ENCODE measurements at regions not wholly inside any gene's neighbourhood (a gene's known extent, or its start where the extent isn't known, plus 50 kb on each side); places are given as distances from the start of the nearest gene placed in this dataset.

GRCh38 chr12:30063435-30063945, 279.7 kb upstream of the TMTC1 start:
- intact Hi-C loops (cut with DNase I): no loop called here
- Histone ChIP-seq H3K9me3 (no peaks in the 10 kb centered on the region), H3K4me3 (no peak overlapping the region), H3K27me3 (no peaks in the 10 kb centered on the region), H3K36me3 (no peaks in the 10 kb centered on the region), H3K27ac (no peak overlapping the region), H3K4me1 (no peaks in the 10 kb centered on the region)
- DNase-seq (no peak), ATAC-seq (no peak)
- TF ChIP-seq CTCF (IDR thresholded peaks at IDR 0.05): no peak

- no peaks in the 10 kb centered on the region for H3K9me3 ChIP-seq
- H3K4me3 ChIP-seq: no peak overlapping the region
- H3K27me3 ChIP-seq: no peaks in the 10 kb centered on the region
- no peak overlapping the region for H3K27ac ChIP-seq
- ATAC-seq: no peak
- no peaks in the 10 kb centered on the region for H3K4me1 ChIP-seq
- H3K36me3 ChIP-seq: no peaks in the 10 kb centered on the region
- DNase-seq: peak in 2 of 4 donors; percentile 76 to 81
- intact Hi-C loops (cut with DNase I): no loop called here
- no peak for TF ChIP-seq CTCF (IDR thresholded peaks at IDR 0.05)
Measured at GRCh38 chr12:30048371-30048770, 264.6 kb upstream of the TMTC1 start.

GRCh38 chr12:30047516-30048254, 263.9 kb upstream of the TMTC1 start:
- intact Hi-C loops (cut with DNase I): no loop called here
- no peaks in the 10 kb centered on the region for H3K4me1 ChIP-seq
- no peak overlapping the region for H3K4me3 ChIP-seq
- DNase-seq (peak in 2 of 4 donors; percentile 43 to 56), ATAC-seq (no peak)
- no peaks in the 10 kb centered on the region for H3K27me3 ChIP-seq
- no peak for TF ChIP-seq CTCF (IDR thresholded peaks at IDR 0.05)
- no peaks in the 10 kb centered on the region for H3K9me3 ChIP-seq
- no peak overlapping the region for H3K27ac ChIP-seq
- no peaks in the 10 kb centered on the region for H3K36me3 ChIP-seq

GRCh38 chr12:30046376-30046775, 262.6 kb upstream of the TMTC1 start:
- Histone ChIP-seq H3K4me3 (no peak overlapping the region), H3K4me1 (no peaks in the 10 kb centered on the region), H3K27ac (no peak overlapping the region), H3K36me3 (no peaks in the 10 kb centered on the region), H3K9me3 (no peaks in the 10 kb centered on the region), H3K27me3 (no peaks in the 10 kb centered on the region)
- DNase-seq (no peak), ATAC-seq (no peak)
- TF ChIP-seq CTCF (IDR thresholded peaks at IDR 0.05): no peak
- intact Hi-C loops (cut with DNase I): no loop called here

- no peaks in the 10 kb centered on the region for H3K27me3 ChIP-seq
- H3K36me3 ChIP-seq: no peaks in the 10 kb centered on the region
- DNase-seq: no peak
- intact Hi-C loops (cut with DNase I): no loop called here
- no peak overlapping the region for H3K4me3 ChIP-seq
- no peaks in the 10 kb centered on the region for H3K4me1 ChIP-seq
- H3K27ac ChIP-seq: no peak overlapping the region
- TF ChIP-seq CTCF (IDR thresholded peaks at IDR 0.05): no peak
- H3K9me3 ChIP-seq: no peaks in the 10 kb centered on the region
- no peak for ATAC-seq
Measured at GRCh38 chr12:30045171-30045570, 261.4 kb upstream of the TMTC1 start.

All from left lung (tissue), 4 donors.